Suppressor macrophage treated with lipopolysaccharide for 1 hour (primary cell): ENCODE measurements at regions not wholly inside any gene's neighbourhood (a gene's known extent, or its start where the extent isn't known, plus 50 kb on each side); places are given as distances from the start of the nearest gene placed in this dataset.

Experiments used
- DNase-seq, 3 donors: peaks; one replicate each; pipeline ENCODE4 v3.0.0-alpha.2; 2020 to 2022

- peak in 2 of 3 donors; percentile 31 to 49 for DNase-seq
These were observed 66.5 kb upstream of the GADD45A start for GRCh38 chr1:67618285-67619018.

- DNase-seq = no peak
These were observed 65.9 kb upstream of the GADD45A start for GRCh38 chr1:67619080-67619479.

DNA sequence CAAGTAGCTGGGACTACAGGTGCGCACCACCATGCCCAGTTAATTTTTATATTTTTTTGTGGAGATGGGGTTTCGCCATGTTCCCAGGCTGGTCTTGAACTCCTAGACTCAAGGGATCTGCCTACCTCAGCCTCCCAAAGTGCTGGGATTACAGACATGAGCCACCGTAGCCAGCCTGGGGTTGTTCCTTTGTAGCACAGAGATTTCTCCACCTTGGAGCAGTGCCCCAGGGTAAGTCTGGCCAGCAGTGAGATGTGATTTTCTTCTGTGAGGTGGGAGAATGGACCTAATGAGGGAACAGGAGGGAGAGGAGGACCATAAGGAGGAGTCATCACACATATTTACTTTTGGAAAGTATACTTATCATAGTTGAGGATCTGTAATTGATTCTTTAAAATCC is 61.1 kb upstream of the GADD45A start:
- no peak for DNase-seq

- no peak for DNase-seq
These were observed 60.3 kb upstream of the GADD45A start for GRCh38 chr1:67624680-67625079.

DNA sequence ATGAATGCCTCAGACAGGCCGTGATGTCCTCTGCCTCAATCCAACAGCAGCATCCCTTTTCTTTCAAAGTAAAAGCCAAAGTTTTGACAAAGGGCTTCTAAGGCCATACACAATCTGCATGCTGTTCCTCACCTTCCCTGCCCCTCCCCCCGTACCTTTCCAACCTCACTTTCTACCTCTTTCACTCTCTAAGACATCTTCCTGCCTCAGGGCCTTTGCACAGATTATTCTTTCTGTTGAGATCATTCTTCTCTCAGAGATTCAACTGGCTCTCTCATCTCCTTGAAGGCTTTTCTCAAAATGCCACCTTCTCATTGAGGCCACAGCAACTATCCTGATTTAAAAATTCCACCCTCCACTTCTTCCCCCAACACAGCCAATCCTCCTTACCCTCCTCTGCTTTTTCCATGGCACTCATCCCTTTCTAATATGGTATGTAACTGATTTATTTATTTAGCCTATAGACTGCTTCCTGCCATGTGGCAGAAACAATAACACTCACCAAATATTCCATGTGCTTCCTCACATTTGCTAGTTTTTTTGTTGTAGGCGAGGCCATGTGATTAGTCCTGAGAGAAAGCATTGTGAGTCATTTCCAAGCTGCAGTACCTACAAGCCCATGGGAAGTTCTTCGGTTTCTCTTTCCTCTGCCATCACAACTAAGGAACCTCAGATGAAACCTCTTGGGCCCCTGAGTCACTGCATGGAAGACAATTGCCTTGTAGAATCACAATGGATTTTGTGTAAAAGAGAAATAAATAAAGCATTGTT is 58.7 kb upstream of the GADD45A start:
- peak; percentile 73 to 88 (median 76) for DNase-seq

DNA sequence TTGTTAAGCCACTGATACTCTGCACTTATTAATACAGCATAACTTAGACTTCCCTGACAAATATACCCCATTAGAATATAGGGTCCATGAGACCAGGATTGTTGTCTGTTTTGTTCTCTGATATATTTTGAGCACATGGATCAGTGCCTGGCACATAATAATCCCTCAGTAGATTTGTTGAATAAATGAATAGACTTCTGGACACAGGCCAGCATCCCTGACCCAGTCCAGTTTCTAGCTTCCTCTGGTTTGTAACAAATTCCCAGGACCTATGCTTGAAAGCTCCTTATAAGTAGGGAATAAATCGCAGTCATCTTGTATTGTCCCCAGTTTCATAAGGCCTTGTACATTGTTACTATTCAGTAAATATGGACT is 58.2 kb upstream of the GADD45A start:
- DNase-seq = no peak

GRCh38 chr1:67627336-67627735 is 57.7 kb upstream of the GADD45A start:
- DNase-seq = no peak

- DNase-seq = no peak
These were observed 57.1 kb upstream of the GADD45A start for GRCh38 chr1:67627906-67628305.

- no peak for DNase-seq
These were observed 55.5 kb upstream of the GADD45A start for GRCh38 chr1:67629370-67630075.

- no peak for DNase-seq
These were observed 54.5 kb upstream of the GADD45A start for GRCh38 chr1:67630438-67631045.

DNA sequence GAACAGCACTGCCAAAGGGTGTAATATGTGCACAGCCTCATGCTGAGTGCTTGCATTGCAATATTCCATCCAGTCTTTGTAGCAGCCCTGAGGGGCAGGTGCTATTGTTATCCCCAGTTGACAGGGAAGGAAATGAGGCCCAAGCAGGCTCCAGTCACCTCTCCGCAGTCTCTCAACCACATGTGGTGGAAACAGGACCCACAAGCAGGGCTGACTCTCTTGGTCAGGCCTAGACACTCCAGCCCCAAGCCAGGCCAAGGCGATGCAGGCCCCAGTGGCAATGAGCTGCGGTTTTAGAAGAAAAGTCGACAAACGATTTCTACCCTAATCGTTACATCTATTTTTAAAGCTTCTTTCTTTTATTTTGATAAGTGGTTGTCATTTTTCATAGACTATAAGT is 52.6 kb upstream of the GADD45A start:
- no peak for DNase-seq

GRCh38 chr1:67632811-67633655 is 52.0 kb upstream of the GADD45A start:
- DNase-seq = no peak

- DNase-seq = peak in 2 of 3 donors; percentile 22 to 45
These were observed 50.5 kb upstream of the GADD45A start for GRCh38 chr1:67634396-67634935.

DNA sequence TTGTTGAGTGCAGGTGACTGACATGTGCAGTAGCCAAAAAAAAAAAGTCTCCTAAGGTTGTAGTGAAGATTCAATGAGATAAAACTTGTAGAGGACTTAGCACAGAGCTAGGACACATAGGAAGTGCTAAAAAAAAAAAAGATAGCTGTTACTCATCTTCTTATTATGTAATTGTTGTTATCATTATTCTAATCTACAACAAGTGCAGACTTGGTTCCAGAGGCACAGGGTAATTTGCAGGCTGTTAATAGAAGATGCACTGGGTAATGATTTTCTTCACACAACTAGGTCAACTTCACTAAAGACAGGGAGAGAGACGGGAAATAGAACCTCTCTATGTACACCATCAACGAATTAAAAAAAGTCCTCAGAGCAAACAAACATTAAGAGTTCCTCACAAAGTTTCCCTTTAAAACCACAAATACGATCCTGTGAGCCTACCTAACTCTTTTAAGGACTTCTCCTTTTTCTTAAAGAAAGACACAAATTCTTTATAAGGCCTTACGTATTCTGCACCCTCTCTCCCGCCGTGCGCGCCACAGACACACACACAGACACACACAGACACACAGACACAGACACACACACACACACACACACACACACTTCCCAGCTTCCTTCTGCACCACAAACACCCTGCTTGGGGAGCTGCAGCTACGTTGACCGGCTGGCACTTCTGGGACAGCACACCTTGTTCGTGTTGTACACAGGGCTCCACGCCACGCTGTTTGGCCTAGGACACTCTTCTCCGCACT is 49.8 kb upstream of the GADD45A start:
- peak; percentile 17 to 54 (median 42) for DNase-seq
